GM12878 (cell line): ENCODE measurements at regions not wholly inside any gene's neighbourhood (a gene's known extent, or its start where the extent isn't known, plus 50 kb on each side); places are given as distances from the start of the nearest gene placed in this dataset.

Experiments
- ATAC-seq: fragments of 200-7000 bp; cut with Tn5 transposase; 3 replicates; pipeline ENCODE4 v1.9.1; 2020; ENCODE audit warnings: mild to moderate bottlenecking, moderate library complexity
- BruUV-seq: library from RNA; stranded (reverse); fragments of 400-500 nt; replicated peaks from 2 replicates; lab custom pipeline; 2021; lab: Mats Ljungman, UMichigan
- CTCF ChIA-PET: fragments of 300-600 bp; sonication (Branson Sonifier 250); formaldehyde crosslinking; extraction: SDS; loops from one replicate; lab custom pipeline; 2021; ENCODE audit warnings: inconsistent platforms; lab: Yijun Ruan, JAX
- POLR2A ChIA-PET: fragments of 350-600 bp; formaldehyde crosslinking; extraction: SDS; loops from one replicate; lab custom pipeline; 2021; ENCODE audit warnings: inconsistent platforms; lab: Charles Lee
- RAD21 ChIA-PET: fragments of 300-600 bp; sonication (Branson Sonifier 250); formaldehyde crosslinking; loops from one replicate; lab custom pipeline; 2023; ENCODE audit warnings: antibody characterized with exemption; ENCODE audit not compliant: unreplicated experiment; lab: Charles Lee
- SMC1A ChIA-PET: fragments of 300-600 bp; sonication (Branson Sonifier 250); formaldehyde crosslinking; loops from one replicate; lab custom pipeline; 2023; ENCODE audit not compliant: unreplicated experiment, uncharacterized antibody; lab: Charles Lee
- DNase-seq: peaks from one replicate; pipeline ENCODE4 v3.0.0-alpha.2; 2011; ENCODE audit warnings: low read depth, low spot score
- FAIRE-seq: peaks from 3 replicates; lab custom pipeline; 2011; peaks lifted over from hg19 to GRCh38; lab: Jason Lieb, UNC
- H2AFZ ChIP-seq: 2 replicates; pipeline ENCODE4 v1.6.0; 2011; ENCODE audit warnings: low read depth, low read length, control low read depth; ENCODE audit not compliant: control insufficient read depth
- H3K27ac ChIP-seq: 2 replicates; pipeline ENCODE4 v1.5.1; 2011; ENCODE audit warnings: control low read depth; ENCODE audit not compliant: control insufficient read depth, insufficient read depth
- H3K27me3 ChIP-seq, 2 experiments: replicated peaks in 1 of 2; 2 replicates each; pipeline versions ENCODE4 v1.6.0 to v1.6.1; 2011; ENCODE audit warnings: low read length in 1 of 2; ENCODE audit not compliant: control insufficient read depth in 2 of 2, insufficient read depth in 2 of 2
- H3K36me3 ChIP-seq, 2 experiments: 2 replicates each; pipeline ENCODE4 v1.5.1; 2011; ENCODE audit warnings: low read length in 1 of 2; ENCODE audit not compliant: control insufficient read depth in 2 of 2, insufficient read depth in 2 of 2
- H3K4me1 ChIP-seq: 2 replicates; pipeline ENCODE4 v1.6.1; 2011; ENCODE audit warnings: mild to moderate bottlenecking, low read length, moderate library complexity, mixed read lengths; ENCODE audit not compliant: control insufficient read depth, insufficient read depth
- H3K4me2 ChIP-seq: 2 replicates; pipeline ENCODE4 v1.6.0; 2011; ENCODE audit warnings: control low read depth; ENCODE audit not compliant: control insufficient read depth, insufficient read depth
- H3K4me3 ChIP-seq: fragments of 200-600 bp; sonication (generic); 2 replicates; pipeline ENCODE4 v1.5.1; 2016
- H3K79me2 ChIP-seq: 2 replicates; pipeline ENCODE4 v1.6.0; 2011; ENCODE audit warnings: low read length; ENCODE audit not compliant: control insufficient read depth, insufficient read depth
- H3K9ac ChIP-seq: 2 replicates; pipeline ENCODE4 v1.8.0; 2011; ENCODE audit warnings: low read length, control low read depth, mixed read lengths; ENCODE audit not compliant: control insufficient read depth, insufficient read depth
- H3K9me3 ChIP-seq: replicated peaks from 3 replicates; pipeline ENCODE4 v1.5.1; 2011; ENCODE audit warnings: mild to moderate bottlenecking, low read length; ENCODE audit not compliant: control insufficient read depth, insufficient read depth
- H4K20me1 ChIP-seq: 2 replicates; pipeline ENCODE4 v1.6.0; 2011; ENCODE audit not compliant: control insufficient read depth, insufficient read depth
- BRCA1 ChIP-seq: IDR thresholded peaks from 2 replicates; pipeline ENCODE4 v1.6.1; 2011; ENCODE audit warnings: low read depth, low read length, improper control_type of control experiment
- MEF2A ChIP-seq: IDR thresholded peaks from 2 replicates; pipeline ENCODE4 v1.6.1; 2011; ENCODE audit warnings: low read depth, mild to moderate bottlenecking, low read length, moderate library complexity; ENCODE audit not compliant: insufficient read depth
- MXI1 ChIP-seq: fragments of 150-350 bp; IDR thresholded peaks from 2 replicates; pipeline ENCODE4 v1.6.1; 2011; ENCODE audit warnings: low read depth, mild to moderate bottlenecking, inconsistent platforms, low read length, improper control_type of control experiment
- POLR2AphosphoS2 ChIP-seq: IDR thresholded peaks from 2 replicates; pipeline ENCODE4 v1.6.1; 2011; ENCODE audit warnings: low read depth, mild to moderate bottlenecking, low read length, improper control_type of control experiment, moderate library complexity
- SIX5 ChIP-seq: IDR thresholded peaks from 2 replicates; pipeline ENCODE4 v1.6.1; 2011; ENCODE audit warnings: mild to moderate bottlenecking, low read depth, low read length, moderate library complexity; ENCODE audit not compliant: severe bottlenecking
- SREBF2 ChIP-seq: IDR thresholded peaks from 2 replicates; pipeline ENCODE4 v1.6.1; 2012; ENCODE audit warnings: mild to moderate bottlenecking, low read length
- TAF1 ChIP-seq: IDR thresholded peaks from 2 replicates; pipeline ENCODE4 v1.6.1; 2011; ENCODE audit warnings: mild to moderate bottlenecking, low read depth, low read length, borderline replicate concordance
- WRNIP1 ChIP-seq: IDR thresholded peaks from 2 replicates; pipeline ENCODE4 v1.6.1; 2011; ENCODE audit warnings: low read depth, low read length, improper control_type of control experiment, borderline replicate concordance
- ZNF274 ChIP-seq: IDR thresholded peaks from one replicate; pipeline ENCODE4 v1.8.0; 2011; ENCODE audit not compliant: insufficient read length, insufficient read depth
- WGBS: methylation state at CpG from one replicate; pipeline ENCODE4 v1.1.6; 2016; ENCODE audit warnings: low lambda C conversion rate; ENCODE audit not compliant: insufficient replicate concordance, insufficient coverage; ENCODE audit errors: missing lambda C conversion rate; 5-methylcytosine and 5-hydroxymethylcytosine counted together
- in situ Hi-C: fragments of 300-500 bp; cut with MboI; formaldehyde crosslinking; loops from 9 replicates; pipeline ENCODE4 v1.14.3; 2018; ENCODE audit warnings: mixed read lengths
- intact Hi-C: fragments of 100-400 bp; cut with micrococcal nuclease; formaldehyde crosslinking; loops from one replicate; pipeline ENCODE4 v1.14.2; 2022; ENCODE audit not compliant: unreplicated experiment
- TF ChIP-seq, protein P1 (sequence below): fragments of 450-650 bp; IDR thresholded peaks from 2 replicates; pipeline ENCODE4 v1.6.1; 2018; ENCODE audit warnings: borderline replicate concordance, mild to moderate bottlenecking; ENCODE audit not compliant: partially characterized antibody

DNA sequence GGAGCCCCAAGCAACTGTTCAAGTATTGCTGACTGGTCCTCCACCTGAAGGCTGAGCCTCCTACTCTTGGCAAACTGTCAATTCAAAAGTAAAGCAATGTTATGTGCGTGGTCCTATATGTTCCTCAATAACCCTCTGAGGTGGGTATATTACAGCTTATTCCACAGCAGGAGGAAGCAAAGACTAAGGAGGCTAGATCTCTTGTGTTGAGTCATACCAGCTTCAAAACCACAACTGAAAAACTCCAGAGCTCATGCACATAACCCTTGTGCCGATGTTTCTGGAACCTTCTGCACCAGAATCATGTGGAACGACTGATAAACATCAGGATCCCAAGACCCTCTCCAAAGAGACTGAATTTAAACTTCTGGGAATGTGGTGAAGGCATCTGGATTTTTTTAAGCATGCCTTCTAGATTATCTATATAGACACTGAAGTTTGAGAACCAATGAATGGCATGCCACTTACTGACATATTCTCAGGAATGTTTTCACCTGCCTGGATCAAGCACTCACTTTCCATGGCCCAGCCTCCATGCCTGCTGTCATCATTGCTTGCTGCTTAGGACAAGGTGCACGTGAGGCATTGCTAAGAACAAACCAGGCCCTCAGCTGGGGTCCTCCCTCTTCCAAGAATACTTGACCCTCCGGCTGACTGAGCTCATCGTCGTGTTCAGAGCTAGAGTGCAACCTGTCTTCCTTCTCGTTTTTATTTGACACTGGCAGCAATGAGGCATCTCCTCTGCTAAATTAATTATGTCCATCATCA is 194.7 kb downstream of the BCL11B start:
- POLR2A ChIA-PET: no interaction called here
- WGBS: 22% methylated on average over 8 of the region's 8 CpGs
- ATAC-seq: no peak

More for the DNA sequence above, 194.7 kb downstream of the BCL11B start:
- Histone ChIP-seq H3K79me2 (no peaks in the 10 kb centered on the region), H3K9me3 (no peaks in the 10 kb centered on the region; the same call in 2 of the 3 replicates), H3K4me1 (no peaks in the 10 kb centered on the region), H3K27me3 (no peaks in the 10 kb centered on the region), H3K4me3 (no peak overlapping the region), H2AFZ (no peak overlapping the region), H3K9ac (no peak overlapping the region), H4K20me1 (no peaks in the 10 kb centered on the region), H3K27ac (no peak overlapping the region), H3K36me3 (no peaks in the 10 kb centered on the region), H3K4me2 (no peak overlapping the region)
- TF ChIP-seq SREBF2 (no peak), BRCA1 (no peak), MEF2A (no peak), ZNF274 (no peak), POLR2AphosphoS2 (no peak), WRNIP1 (no peak), TAF1 (no peak), MXI1 (no peak), SIX5 (no peak)
- TF ChIP-seq, protein P1, sequence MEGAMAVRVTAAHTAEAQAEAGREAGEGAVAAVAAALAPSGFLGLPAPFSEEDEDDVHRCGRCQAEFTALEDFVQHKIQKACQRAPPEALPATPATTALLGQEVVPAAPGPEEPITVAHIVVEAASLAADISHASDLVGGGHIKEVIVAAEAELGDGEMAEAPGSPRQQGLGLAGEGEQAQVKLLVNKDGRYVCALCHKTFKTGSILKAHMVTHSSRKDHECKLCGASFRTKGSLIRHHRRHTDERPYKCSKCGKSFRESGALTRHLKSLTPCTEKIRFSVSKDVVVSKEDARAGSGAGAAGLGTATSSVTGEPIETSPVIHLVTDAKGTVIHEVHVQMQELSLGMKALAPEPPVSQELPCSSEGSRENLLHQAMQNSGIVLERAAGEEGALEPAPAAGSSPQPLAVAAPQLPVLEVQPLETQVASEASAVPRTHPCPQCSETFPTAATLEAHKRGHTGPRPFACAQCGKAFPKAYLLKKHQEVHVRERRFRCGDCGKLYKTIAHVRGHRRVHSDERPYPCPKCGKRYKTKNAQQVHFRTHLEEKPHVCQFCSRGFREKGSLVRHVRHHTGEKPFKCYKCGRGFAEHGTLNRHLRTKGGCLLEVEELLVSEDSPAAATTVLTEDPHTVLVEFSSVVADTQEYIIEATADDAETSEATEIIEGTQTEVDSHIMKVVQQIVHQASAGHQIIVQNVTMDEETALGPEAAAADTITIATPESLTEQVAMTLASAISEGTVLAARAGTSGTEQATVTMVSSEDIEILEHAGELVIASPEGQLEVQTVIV: no peak
- BruUV-seq: no TSS peak
- FAIRE-seq (no peak), DNase-seq (no peak)
- ChIA-PET RAD21 (no interaction called here), SMC1A (no interaction called here), CTCF (interaction anchor here (0.8 kb wide), 1 partner anchor 189 kb away, joined by 3 read pairs; no protein-coding TSS in a partner anchor)
- intact Hi-C loops: no loop called here
- in situ Hi-C loops: no loop called here
